Endodermal cell (in vitro differentiated cells): ENCODE measurements at regions not wholly inside any gene's neighbourhood (a gene's known extent, or its start where the extent isn't known, plus 50 kb on each side); places are given as distances from the start of the nearest gene placed in this dataset.
A peak's percentile ranks its signal among the peaks of the same experiment; 100 is the strongest.

ENCODE experiments used
- DNase-seq: peaks from one replicate; pipeline ENCODE4 v3.0.0-alpha.2; 2017
- H3K27ac ChIP-seq: 2 replicates; pipeline ENCODE4 v1.5.1; 2013; ENCODE audit warnings: mild to moderate bottlenecking, low read depth, low read length, moderate library complexity
- H3K27me3 ChIP-seq: 2 replicates; pipeline ENCODE4 v1.6.1; 2013; ENCODE audit warnings: mild to moderate bottlenecking, low read length, moderate library complexity; ENCODE audit not compliant: insufficient read depth, control insufficient read depth, poor library complexity, severe bottlenecking
- H3K36me3 ChIP-seq: 2 replicates; pipeline ENCODE4 v1.7.0; 2013; ENCODE audit warnings: mild to moderate bottlenecking, low read length, moderate library complexity; ENCODE audit not compliant: control insufficient read depth, insufficient read depth
- H3K4me1 ChIP-seq: one replicate; pipeline ENCODE4 v1.7.0; 2013; ENCODE audit warnings: low read length; ENCODE audit not compliant: control insufficient read depth, insufficient read depth
- H3K4me3 ChIP-seq: 2 replicates; pipeline ENCODE4 v1.5.1; 2013; ENCODE audit warnings: mild to moderate bottlenecking, low read length, moderate library complexity
- H3K9ac ChIP-seq: 2 replicates; pipeline ENCODE4 v1.6.1; 2013; ENCODE audit warnings: mild to moderate bottlenecking, low read length, moderate library complexity; ENCODE audit not compliant: poor library complexity, severe bottlenecking; ENCODE audit errors: extremely low read depth
- H3K9me3 ChIP-seq: 2 replicates; pipeline ENCODE4 v1.6.1; 2013; ENCODE audit warnings: mild to moderate bottlenecking, low read length, moderate library complexity; ENCODE audit not compliant: control insufficient read depth
- H3K27ac Mint-ChIP-seq: 2 replicates; pipeline ENCODE4 v1.8.0; 2020; ENCODE audit warnings: mixed read lengths
- H3K27me3 Mint-ChIP-seq: 2 replicates; pipeline ENCODE4 v1.8.0; 2021; ENCODE audit warnings: mild to moderate bottlenecking, mixed read lengths; ENCODE audit not compliant: insufficient read depth
- H3K36me3 Mint-ChIP-seq: 2 replicates; pipeline ENCODE4 v1.8.0; 2020; ENCODE audit warnings: low read depth, mixed read lengths
- H3K4me1 Mint-ChIP-seq: 2 replicates; pipeline ENCODE4 v1.8.0; 2020; ENCODE audit warnings: mixed read lengths
- H3K4me3 Mint-ChIP-seq: 2 replicates; pipeline ENCODE4 v1.8.0; 2020; ENCODE audit warnings: mild to moderate bottlenecking, moderate library complexity, mixed read lengths
- H3K9me3 Mint-ChIP-seq: 2 replicates; pipeline ENCODE4 v1.8.0; 2020; ENCODE audit warnings: mild to moderate bottlenecking, mixed read lengths
- CTCF ChIP-seq: fragments of 200-600 bp; sonication (generic); conservative IDR thresholded peaks from 2 replicates; pipeline ENCODE4 v1.5.0; 2021; ENCODE audit warnings: antibody characterized with exemption, mild to moderate bottlenecking
- WGBS, 2 experiments: methylation state at CpG; one replicate each; pipeline versions ENCODE4 v1.1.5 to v1.1.7; 2013; ENCODE audit warnings: missing lambda C conversion rate in 2 of 2, mixed read lengths in 1 of 2; ENCODE audit not compliant: insufficient coverage in 1 of 2, insufficient read length in 1 of 2; 5-methylcytosine and 5-hydroxymethylcytosine counted together

GRCh38 chr2:22382479-22383169 is 1002.4 kb upstream of the KLHL29 start:
- no peaks in the 10 kb centered on the region for H3K36me3 ChIP-seq
- no peaks in the 10 kb centered on the region for H3K36me3 Mint-ChIP-seq
- H3K9ac ChIP-seq, result no peak overlapping the region
- no peaks in the 10 kb centered on the region for H3K9me3 Mint-ChIP-seq
- no peak overlapping the region for H3K4me3 Mint-ChIP-seq
- H3K4me3 ChIP-seq, result no peak overlapping the region
- no peaks in the 10 kb centered on the region for H3K27me3 Mint-ChIP-seq
- no peak for DNase-seq
- H3K27ac ChIP-seq, result no peak overlapping the region
- no peak for TF ChIP-seq CTCF
- peaks cover 20% of the 10 kb centered on the region for H3K4me1 Mint-ChIP-seq
- H3K27me3 ChIP-seq, result no peaks in the 10 kb centered on the region
- 88 to 91% methylated on average over 5 to 11 of the region's 11 CpGs for WGBS, 2 experiments
- H3K9me3 ChIP-seq, result no peaks in the 10 kb centered on the region
- H3K4me1 ChIP-seq, result peaks cover 2% of the 10 kb centered on the region
- peak overlapping the region; percentile 1 for H3K27ac Mint-ChIP-seq

- H3K9ac ChIP-seq, result no peak overlapping the region
- no peak overlapping the region for H3K4me3 Mint-ChIP-seq
- no peak overlapping the region for H3K27ac ChIP-seq
- H3K27me3 Mint-ChIP-seq, result no peaks in the 10 kb centered on the region
- no peak overlapping the region for H3K27ac Mint-ChIP-seq
- H3K4me1 ChIP-seq, result peaks cover 11% of the 10 kb centered on the region
- WGBS, 2 experiments, result 80 to 95% methylated on average over 1 to 2 of the region's 2 CpGs
- no peak for DNase-seq
- H3K4me1 Mint-ChIP-seq, result peaks cover 32% of the 10 kb centered on the region
- no peak overlapping the region for H3K4me3 ChIP-seq
- no peaks in the 10 kb centered on the region for H3K27me3 ChIP-seq
- no peaks in the 10 kb centered on the region for H3K9me3 Mint-ChIP-seq
- no peaks in the 10 kb centered on the region for H3K36me3 ChIP-seq
- no peak for TF ChIP-seq CTCF
- no peaks in the 10 kb centered on the region for H3K36me3 Mint-ChIP-seq
- no peaks in the 10 kb centered on the region for H3K9me3 ChIP-seq
Observed at GRCh38 chr2:22397847-22398246, 987.1 kb upstream of the KLHL29 start.

GRCh38 chr2:22403748-22404147 is 981.2 kb upstream of the KLHL29 start:
- no peaks in the 10 kb centered on the region for H3K27me3 ChIP-seq
- no peak overlapping the region for H3K4me3 ChIP-seq
- Mint-ChIP-seq H3K4me3 (no peak overlapping the region), H3K36me3 (no peaks in the 10 kb centered on the region), H3K9me3 (no peaks in the 10 kb centered on the region), H3K27me3 (no peaks in the 10 kb centered on the region), H3K27ac (no peak overlapping the region), H3K4me1 (peaks cover 24% of the 10 kb centered on the region)
- no peak for DNase-seq
- WGBS, 2 experiments, result 100% methylated on average over 1 of the region's 1 CpG; no CpG with 5 or more reads in 1 of the 2 experiments
- no peak for TF ChIP-seq CTCF
- H3K9ac ChIP-seq, result no peak overlapping the region
- no peaks in the 10 kb centered on the region for H3K36me3 ChIP-seq
- no peaks in the 10 kb centered on the region for H3K9me3 ChIP-seq
- H3K27ac ChIP-seq, result no peak overlapping the region
- H3K4me1 ChIP-seq, result peaks cover 7% of the 10 kb centered on the region
